Neural cell (in vitro differentiated cells): ENCODE measurements at regions not wholly inside any gene's neighbourhood (a gene's known extent, or its start where the extent isn't known, plus 50 kb on each side); places are given as distances from the start of the nearest gene placed in this dataset.

Experiments used
- H2AFZ ChIP-seq: fragments of 200-600, 300-800 bp; sonication (generic), shearing (Covaris generic); 2 replicates; pipeline ENCODE4 v1.6.0; 2014; ENCODE audit warnings: low read depth, mild to moderate bottlenecking, antibody characterized with exemption, low read length, moderate library complexity
- H3F3A ChIP-seq: fragments of 200-600 bp; shearing (Covaris generic); 2 replicates; pipeline ENCODE4 v1.6.1; 2016; ENCODE audit warnings: mild to moderate bottlenecking, moderate library complexity, mixed read lengths, antibody characterized with exemption, low read length; ENCODE audit not compliant: insufficient read depth, poor library complexity, severe bottlenecking
- H3K27ac ChIP-seq: fragments of 200-600, 300-800 bp; sonication (generic), shearing (Covaris generic); 2 replicates; pipeline ENCODE4 v1.5.1; 2014; ENCODE audit warnings: mild to moderate bottlenecking, low read length, moderate library complexity
- H3K27me3 ChIP-seq: fragments of 300-800, 200-600 bp; sonication (generic), shearing (Covaris generic); 2 replicates; pipeline ENCODE4 v1.6.0; 2014; ENCODE audit warnings: mild to moderate bottlenecking, low read depth, low read length, moderate library complexity; ENCODE audit not compliant: insufficient read depth
- H3K36me3 ChIP-seq: fragments of 300-800, 200-600 bp; sonication (generic), shearing (Covaris generic); 2 replicates; pipeline ENCODE4 v1.5.1; 2014; ENCODE audit warnings: mild to moderate bottlenecking, antibody characterized with exemption, low read length, moderate library complexity; ENCODE audit not compliant: insufficient read depth
- H3K4me2 ChIP-seq: fragments of 300-800, 200-600 bp; sonication (generic), shearing (Covaris generic); 2 replicates; pipeline ENCODE4 v1.6.0; 2014; ENCODE audit warnings: mild to moderate bottlenecking, low read length
- H3K4me3 ChIP-seq: fragments of 300-800, 200-600 bp; sonication (generic), shearing (Covaris generic); 2 replicates; pipeline ENCODE4 v1.5.1; 2014; ENCODE audit warnings: mild to moderate bottlenecking, low read length, moderate library complexity
- H3K79me2 ChIP-seq: fragments of 200-600 bp; shearing (Covaris generic); replicated peaks from 2 replicates; pipeline ENCODE4 v1.6.0; 2014; ENCODE audit warnings: mild to moderate bottlenecking, low read length, moderate library complexity; ENCODE audit not compliant: insufficient read depth
- H3K9ac ChIP-seq: fragments of 300-800, 200-600 bp; sonication (generic), shearing (Covaris generic); 2 replicates; pipeline ENCODE4 v1.6.1; 2016; ENCODE audit warnings: mild to moderate bottlenecking, low read length, mixed read lengths
- H3K9me2 ChIP-seq: fragments of 200-600 bp; shearing (Covaris generic); 2 replicates; pipeline ENCODE4 v1.6.1; 2016; ENCODE audit warnings: mild to moderate bottlenecking, low read length, mixed read lengths; ENCODE audit not compliant: insufficient read depth
- H3K9me3 ChIP-seq: fragments of 200-600, 300-800 bp; sonication (generic), shearing (Covaris generic); 2 replicates; pipeline ENCODE4 v1.6.1; 2016; ENCODE audit warnings: mild to moderate bottlenecking, mixed run types, low read length, moderate library complexity, mixed read lengths
- H4K20me1 ChIP-seq: fragments of 200-600 bp; shearing (Covaris generic); 2 replicates; pipeline ENCODE4 v1.6.1; 2016; ENCODE audit warnings: mild to moderate bottlenecking, mixed run types; ENCODE audit not compliant: insufficient read depth
- EP300 ChIP-seq: fragments of 450-650 bp; conservative IDR thresholded peaks from 2 replicates; pipeline ENCODE4 v1.6.1; 2014; ENCODE audit warnings: antibody characterized with exemption, mild to moderate bottlenecking, moderate library complexity; ENCODE audit not compliant: poor library complexity, severe bottlenecking
- EZH2 ChIP-seq: fragments of 200-600, 300-800 bp; shearing (Covaris generic), sonication (generic); IDR thresholded peaks from 2 replicates; pipeline ENCODE4 v1.6.1; 2014; ENCODE audit warnings: antibody characterized with exemption, low read length, borderline replicate concordance, mild to moderate bottlenecking; ENCODE audit not compliant: insufficient read depth, poor library complexity, severe bottlenecking
- MXI1 ChIP-seq: fragments of 450-650 bp; conservative IDR thresholded peaks from 2 replicates; pipeline ENCODE4 v1.6.1; 2014; ENCODE audit warnings: antibody characterized with exemption, mild to moderate bottlenecking; ENCODE audit not compliant: poor library complexity, severe bottlenecking
- POLR2AphosphoS5 ChIP-seq: IDR thresholded peaks from 2 replicates; pipeline ENCODE4 v1.6.1; 2012
- RAD21 ChIP-seq: fragments of 450-650 bp; conservative IDR thresholded peaks from 2 replicates; pipeline ENCODE4 v1.6.1; 2014; ENCODE audit warnings: antibody characterized with exemption, mild to moderate bottlenecking, moderate library complexity
- SMC3 ChIP-seq: fragments of 450-650 bp; conservative IDR thresholded peaks from 2 replicates; pipeline ENCODE4 v1.6.1; 2014; ENCODE audit warnings: antibody characterized with exemption, mild to moderate bottlenecking, moderate library complexity; ENCODE audit not compliant: poor library complexity
- TAF1 ChIP-seq: IDR thresholded peaks from 2 replicates; pipeline ENCODE4 v1.6.1; 2012; ENCODE audit warnings: low read depth
- TF ChIP-seq, protein P1 (sequence below): IDR thresholded peaks from 2 replicates; pipeline ENCODE4 v1.6.1; 2012; ENCODE audit warnings: borderline replicate concordance
- TF ChIP-seq, protein P2 (sequence below): fragments of 450-650 bp; IDR thresholded peaks from 2 replicates; pipeline ENCODE4 v1.5.1; 2014; ENCODE audit warnings: antibody characterized with exemption, mild to moderate bottlenecking, moderate library complexity; ENCODE audit not compliant: poor library complexity, severe bottlenecking

DNA sequence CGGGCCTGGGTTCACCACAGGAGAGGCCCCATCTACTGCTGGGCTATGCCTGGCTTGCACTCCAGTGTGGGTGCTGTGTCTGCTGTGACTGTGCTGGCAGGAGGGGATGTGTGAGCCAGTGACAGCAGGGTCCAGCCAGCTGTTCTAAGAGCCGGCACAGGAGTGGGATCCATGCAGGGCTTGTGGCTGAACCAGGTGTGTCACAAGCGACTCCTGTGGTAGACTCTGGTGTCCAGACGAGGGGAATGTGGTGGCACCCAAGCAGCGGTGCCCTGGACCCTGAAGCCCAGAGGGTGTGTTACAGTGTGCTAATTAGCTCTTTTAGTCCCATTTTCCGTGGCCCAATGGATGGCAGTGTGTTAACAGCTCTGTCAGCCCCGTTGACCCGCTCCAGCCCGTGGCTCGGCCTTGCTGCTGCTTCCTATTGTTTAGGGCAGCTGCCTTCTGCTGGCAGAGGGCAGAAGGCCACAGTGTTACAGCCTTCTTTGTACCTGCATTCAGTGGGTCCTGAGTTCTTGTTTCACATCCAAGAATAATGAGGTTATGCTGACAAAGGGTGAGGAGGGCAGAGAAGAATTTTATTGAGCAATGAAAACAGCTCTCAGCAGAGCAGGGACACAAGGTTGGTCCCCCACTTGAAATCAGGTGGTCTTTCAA is 78.5 kb upstream of the RNU6-1 start:
- no peaks in the 10 kb centered on the region for H3K9me3 ChIP-seq
- no peaks in the 10 kb centered on the region for H3K79me2 ChIP-seq
- TF ChIP-seq RAD21 = no peak
- no peak for TF ChIP-seq MXI1
- TF ChIP-seq EP300 = no peak
- no peak for TF ChIP-seq SMC3
- TF ChIP-seq TAF1 = no peak
- TF ChIP-seq, protein P1, sequence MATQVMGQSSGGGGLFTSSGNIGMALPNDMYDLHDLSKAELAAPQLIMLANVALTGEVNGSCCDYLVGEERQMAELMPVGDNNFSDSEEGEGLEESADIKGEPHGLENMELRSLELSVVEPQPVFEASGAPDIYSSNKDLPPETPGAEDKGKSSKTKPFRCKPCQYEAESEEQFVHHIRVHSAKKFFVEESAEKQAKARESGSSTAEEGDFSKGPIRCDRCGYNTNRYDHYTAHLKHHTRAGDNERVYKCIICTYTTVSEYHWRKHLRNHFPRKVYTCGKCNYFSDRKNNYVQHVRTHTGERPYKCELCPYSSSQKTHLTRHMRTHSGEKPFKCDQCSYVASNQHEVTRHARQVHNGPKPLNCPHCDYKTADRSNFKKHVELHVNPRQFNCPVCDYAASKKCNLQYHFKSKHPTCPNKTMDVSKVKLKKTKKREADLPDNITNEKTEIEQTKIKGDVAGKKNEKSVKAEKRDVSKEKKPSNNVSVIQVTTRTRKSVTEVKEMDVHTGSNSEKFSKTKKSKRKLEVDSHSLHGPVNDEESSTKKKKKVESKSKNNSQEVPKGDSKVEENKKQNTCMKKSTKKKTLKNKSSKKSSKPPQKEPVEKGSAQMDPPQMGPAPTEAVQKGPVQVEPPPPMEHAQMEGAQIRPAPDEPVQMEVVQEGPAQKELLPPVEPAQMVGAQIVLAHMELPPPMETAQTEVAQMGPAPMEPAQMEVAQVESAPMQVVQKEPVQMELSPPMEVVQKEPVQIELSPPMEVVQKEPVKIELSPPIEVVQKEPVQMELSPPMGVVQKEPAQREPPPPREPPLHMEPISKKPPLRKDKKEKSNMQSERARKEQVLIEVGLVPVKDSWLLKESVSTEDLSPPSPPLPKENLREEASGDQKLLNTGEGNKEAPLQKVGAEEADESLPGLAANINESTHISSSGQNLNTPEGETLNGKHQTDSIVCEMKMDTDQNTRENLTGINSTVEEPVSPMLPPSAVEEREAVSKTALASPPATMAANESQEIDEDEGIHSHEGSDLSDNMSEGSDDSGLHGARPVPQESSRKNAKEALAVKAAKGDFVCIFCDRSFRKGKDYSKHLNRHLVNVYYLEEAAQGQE = no peak
- TF ChIP-seq POLR2AphosphoS5 = no peak
- TF ChIP-seq EZH2 = no peak
- TF ChIP-seq, protein P2, sequence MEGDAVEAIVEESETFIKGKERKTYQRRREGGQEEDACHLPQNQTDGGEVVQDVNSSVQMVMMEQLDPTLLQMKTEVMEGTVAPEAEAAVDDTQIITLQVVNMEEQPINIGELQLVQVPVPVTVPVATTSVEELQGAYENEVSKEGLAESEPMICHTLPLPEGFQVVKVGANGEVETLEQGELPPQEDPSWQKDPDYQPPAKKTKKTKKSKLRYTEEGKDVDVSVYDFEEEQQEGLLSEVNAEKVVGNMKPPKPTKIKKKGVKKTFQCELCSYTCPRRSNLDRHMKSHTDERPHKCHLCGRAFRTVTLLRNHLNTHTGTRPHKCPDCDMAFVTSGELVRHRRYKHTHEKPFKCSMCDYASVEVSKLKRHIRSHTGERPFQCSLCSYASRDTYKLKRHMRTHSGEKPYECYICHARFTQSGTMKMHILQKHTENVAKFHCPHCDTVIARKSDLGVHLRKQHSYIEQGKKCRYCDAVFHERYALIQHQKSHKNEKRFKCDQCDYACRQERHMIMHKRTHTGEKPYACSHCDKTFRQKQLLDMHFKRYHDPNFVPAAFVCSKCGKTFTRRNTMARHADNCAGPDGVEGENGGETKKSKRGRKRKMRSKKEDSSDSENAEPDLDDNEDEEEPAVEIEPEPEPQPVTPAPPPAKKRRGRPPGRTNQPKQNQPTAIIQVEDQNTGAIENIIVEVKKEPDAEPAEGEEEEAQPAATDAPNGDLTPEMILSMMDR = no peak
- no peak overlapping the region for H3K9ac ChIP-seq
- H3F3A ChIP-seq = no peaks in the 10 kb centered on the region
- H3K4me2 ChIP-seq = no peak overlapping the region
- H3K27me3 ChIP-seq = no peaks in the 10 kb centered on the region
- no peaks in the 10 kb centered on the region for H3K9me2 ChIP-seq
- H4K20me1 ChIP-seq = no peaks in the 10 kb centered on the region
- no peaks in the 10 kb centered on the region for H3K36me3 ChIP-seq
- H3K4me3 ChIP-seq = no peak overlapping the region
- no peak overlapping the region for H2AFZ ChIP-seq
- no peak overlapping the region for H3K27ac ChIP-seq

DNA sequence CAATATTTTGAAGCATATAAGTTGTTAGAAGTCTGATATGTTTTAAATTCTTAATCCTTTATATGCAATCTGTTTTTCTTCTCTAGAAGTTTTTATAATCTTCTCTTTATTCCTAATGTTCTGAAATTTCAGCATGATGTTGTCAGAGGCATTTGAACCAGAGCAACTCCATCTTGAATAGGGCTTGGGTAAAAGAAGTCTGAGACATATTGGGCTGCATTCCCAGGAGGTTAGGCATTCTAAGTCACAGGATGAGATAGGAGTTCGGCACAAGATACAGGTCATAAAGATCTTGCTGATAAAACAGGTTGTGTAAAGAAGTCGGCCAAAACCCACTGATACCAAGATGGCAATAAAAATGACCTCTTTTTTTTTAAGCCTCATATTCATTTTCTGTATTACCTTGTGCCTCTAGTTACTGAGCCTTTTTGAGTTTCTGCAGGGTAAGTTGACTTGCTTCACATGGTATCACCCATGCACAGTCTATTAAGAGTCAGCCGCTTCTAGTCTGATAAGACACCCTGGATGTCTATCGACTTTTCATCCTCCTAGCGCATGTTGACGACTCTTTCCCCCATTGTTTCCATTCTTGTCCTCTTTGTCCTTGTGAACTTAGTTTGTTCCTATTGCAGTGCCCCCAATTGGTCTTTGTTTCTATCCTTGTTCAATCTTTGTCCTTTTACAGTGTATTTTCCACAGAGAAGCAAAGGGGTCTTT is 80.8 kb upstream of the RNU6-1 start:
- Histone ChIP-seq H3K27me3 (no peaks in the 10 kb centered on the region), H3K36me3 (no peaks in the 10 kb centered on the region), H3K9me3 (no peaks in the 10 kb centered on the region), H3K9ac (no peak overlapping the region), H3K4me3 (no peak overlapping the region), H3F3A (no peaks in the 10 kb centered on the region), H3K79me2 (no peaks in the 10 kb centered on the region), H3K4me2 (no peak overlapping the region), H3K27ac (no peak overlapping the region), H3K9me2 (no peaks in the 10 kb centered on the region), H2AFZ (no peak overlapping the region), H4K20me1 (no peaks in the 10 kb centered on the region)
- TF ChIP-seq, protein P2 = no peak
- TF ChIP-seq TAF1 = no peak
- no peak for TF ChIP-seq POLR2AphosphoS5
- no peak for TF ChIP-seq MXI1
- TF ChIP-seq RAD21 = no peak
- no peak for TF ChIP-seq SMC3
